ENCODE measurements at regions not wholly inside any gene's neighbourhood (a gene's known extent, or its start where the extent isn't known, plus 50 kb on each side); places are given as distances from the start of the nearest gene placed in this dataset.

DNA sequence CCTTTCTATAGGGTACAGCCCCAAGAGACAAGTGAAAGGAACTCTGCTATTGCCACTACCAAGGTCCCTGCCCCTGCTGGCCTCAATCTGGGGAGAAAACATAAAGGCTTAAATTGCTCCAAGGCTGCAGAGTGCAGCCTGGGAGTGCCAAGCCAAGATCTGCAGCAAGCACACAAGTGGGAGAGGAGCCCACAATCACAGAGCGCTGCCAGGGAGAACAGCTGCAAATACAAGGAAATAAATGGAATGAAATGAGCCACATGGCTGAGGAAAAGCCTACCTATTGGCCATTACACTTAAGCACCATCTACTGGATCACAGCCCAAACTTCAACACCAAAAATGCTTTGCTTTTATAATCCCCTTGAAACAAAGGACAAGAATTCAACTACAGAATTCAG is 582.4 kb downstream of the FAM133A start:
- TF ChIP-seq EZH2 (IDR thresholded peaks at IDR 0.05; ENCODE audit: low read depth) = no peak
- TF ChIP-seq, protein P1, sequence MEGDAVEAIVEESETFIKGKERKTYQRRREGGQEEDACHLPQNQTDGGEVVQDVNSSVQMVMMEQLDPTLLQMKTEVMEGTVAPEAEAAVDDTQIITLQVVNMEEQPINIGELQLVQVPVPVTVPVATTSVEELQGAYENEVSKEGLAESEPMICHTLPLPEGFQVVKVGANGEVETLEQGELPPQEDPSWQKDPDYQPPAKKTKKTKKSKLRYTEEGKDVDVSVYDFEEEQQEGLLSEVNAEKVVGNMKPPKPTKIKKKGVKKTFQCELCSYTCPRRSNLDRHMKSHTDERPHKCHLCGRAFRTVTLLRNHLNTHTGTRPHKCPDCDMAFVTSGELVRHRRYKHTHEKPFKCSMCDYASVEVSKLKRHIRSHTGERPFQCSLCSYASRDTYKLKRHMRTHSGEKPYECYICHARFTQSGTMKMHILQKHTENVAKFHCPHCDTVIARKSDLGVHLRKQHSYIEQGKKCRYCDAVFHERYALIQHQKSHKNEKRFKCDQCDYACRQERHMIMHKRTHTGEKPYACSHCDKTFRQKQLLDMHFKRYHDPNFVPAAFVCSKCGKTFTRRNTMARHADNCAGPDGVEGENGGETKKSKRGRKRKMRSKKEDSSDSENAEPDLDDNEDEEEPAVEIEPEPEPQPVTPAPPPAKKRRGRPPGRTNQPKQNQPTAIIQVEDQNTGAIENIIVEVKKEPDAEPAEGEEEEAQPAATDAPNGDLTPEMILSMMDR (conservative IDR thresholded peaks at IDR 0.05) = no peak

Measured in PC-9 (cell line).